NCI-H1092 (cell line): ENCODE measurements at regions not wholly inside any gene's neighbourhood (a gene's known extent, or its start where the extent isn't known, plus 50 kb on each side); places are given as distances from the start of the nearest gene placed in this dataset.

ENCODE experiments used
- DNase-seq: peaks from one replicate; lab custom pipeline; 2025; lab: John Stamatoyannopoulos, UW

- DNase-seq: peak; percentile 19
Measured at GRCh38 chr12:13595536-13596443, 385.6 kb downstream of the GRIN2B start.

GRCh38 chr12:13594731-13595514, 386.5 kb downstream of the GRIN2B start:
- no peak for DNase-seq

GRCh38 chr12:13592063-13592942, 389.1 kb downstream of the GRIN2B start:
- no peak for DNase-seq

DNA sequence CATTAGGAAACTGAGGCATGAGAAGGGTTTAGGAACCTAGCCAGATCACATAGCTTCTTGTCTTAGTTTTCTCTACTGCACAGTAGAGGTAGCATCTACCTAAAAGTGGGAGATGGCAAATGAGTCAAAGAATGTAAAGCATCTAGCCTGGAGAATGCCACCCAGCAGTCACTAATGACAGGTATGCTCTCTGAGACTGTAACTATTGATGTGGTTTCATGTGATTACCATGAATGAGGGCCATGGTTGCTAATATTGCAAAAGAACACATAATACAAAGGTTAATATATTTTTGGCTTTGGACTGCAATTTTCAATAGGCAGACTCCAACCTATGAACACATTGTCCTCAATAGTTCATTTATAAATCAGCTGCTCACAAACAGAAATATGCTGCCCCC, 389.9 kb downstream of the GRIN2B start:
- DNase-seq: no peak

- DNase-seq: no peak
Measured at GRCh38 chr12:13591059-13591458, 390.3 kb downstream of the GRIN2B start.

- DNase-seq: no peak
Measured at GRCh38 chr12:13588574-13588973, 392.0 kb downstream of the EMP1 start.

GRCh38 chr12:13587721-13588390, 391.3 kb downstream of the EMP1 start:
- no peak for DNase-seq

- DNase-seq: no peak
Measured at GRCh38 chr12:13586361-13586760, 389.8 kb downstream of the EMP1 start.

DNA sequence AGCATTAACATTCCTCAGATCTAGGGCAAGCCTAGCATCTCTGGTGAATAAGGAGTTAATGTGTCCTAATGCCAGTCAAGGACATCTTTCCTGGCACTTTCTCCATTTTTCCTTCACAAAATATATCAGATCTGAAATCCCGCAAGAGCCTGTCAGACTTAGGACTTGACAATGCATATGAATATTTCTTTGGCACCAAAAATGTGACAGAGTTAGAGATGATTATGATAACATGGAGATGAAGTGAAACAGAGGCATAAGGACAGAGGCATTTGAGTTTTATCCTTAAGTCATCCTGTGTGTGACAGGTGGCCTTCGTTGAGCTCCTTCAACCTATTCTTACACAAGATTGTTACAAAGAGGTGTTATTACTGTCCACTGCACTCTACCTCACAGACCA, 388.0 kb downstream of the EMP1 start:
- DNase-seq: no peak

DNA sequence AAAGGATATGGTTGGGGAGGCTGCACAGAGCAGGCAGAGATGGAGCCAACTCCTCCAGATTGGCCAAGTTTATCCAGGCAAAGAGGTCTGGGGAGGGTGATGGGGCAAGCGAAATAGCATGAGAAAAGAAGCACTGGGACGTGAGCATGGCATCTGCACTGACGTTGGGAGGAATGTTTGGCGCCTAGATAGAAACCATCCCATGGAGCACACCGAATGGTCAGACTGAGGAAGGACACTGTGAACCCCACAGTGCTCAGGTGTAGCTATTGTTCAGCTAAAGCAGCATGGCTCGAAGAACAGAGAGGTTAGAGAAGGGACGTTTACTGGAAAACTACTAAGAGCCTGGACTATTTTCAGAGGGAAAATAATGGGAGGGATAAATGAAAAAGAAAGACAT, 387.1 kb downstream of the EMP1 start:
- DNase-seq: no peak

GRCh38 chr12:13582421-13582820, 385.9 kb downstream of the EMP1 start:
- no peak for DNase-seq

DNA sequence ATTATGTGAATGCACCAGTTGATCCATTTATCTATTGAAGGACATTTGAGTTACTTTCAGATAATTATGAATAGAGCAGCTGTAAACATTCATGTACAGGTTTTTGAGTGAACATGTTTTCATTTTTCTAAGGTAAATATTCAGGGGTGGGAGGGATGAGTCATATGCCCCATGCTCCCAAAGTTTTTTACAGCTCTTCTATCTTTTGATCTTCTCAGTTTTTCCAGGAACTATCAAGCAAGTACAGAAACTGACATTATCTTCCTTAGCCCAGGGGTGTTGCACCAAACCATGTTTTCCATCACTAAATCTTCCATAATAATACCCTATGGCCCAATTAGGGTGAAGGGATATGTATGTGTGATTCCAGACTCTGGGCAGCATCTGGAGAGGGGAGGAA, 384.5 kb downstream of the EMP1 start:
- no peak for DNase-seq

- DNase-seq: no peak
Measured at GRCh38 chr12:13580206-13580605, 383.7 kb downstream of the EMP1 start.

- DNase-seq: no peak
Measured at GRCh38 chr12:13576935-13577500, 380.5 kb downstream of the EMP1 start.

DNA sequence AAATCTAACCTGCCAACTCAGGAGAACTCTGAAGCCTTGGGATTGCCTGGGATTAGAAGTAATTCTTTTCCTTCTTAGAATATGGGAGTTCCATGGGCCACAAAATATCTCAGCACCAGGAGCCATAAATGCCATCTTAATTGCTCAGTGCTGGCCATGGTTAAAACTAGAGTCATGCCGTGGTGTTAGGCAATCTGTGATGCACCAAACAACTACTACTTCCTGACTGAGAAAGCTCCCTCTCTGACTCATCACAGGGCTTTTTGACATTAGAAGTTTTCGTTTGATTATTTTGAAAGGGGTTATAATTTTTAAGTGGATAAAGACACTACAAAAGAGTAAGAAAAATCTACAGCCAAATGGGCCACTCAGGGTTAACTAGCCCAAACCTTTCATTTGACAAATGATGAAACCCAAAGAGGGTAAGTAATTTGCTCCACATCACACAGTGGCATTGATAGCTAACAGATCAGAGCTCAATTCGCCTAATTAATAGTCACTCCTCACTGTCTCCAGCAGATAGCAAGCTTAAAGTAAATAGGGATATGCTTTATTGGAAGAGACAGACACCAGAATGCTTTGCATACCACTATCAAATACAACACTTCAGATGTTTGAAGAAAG, 377.3 kb downstream of the EMP1 start:
- DNase-seq: no peak

- no peak for DNase-seq
Measured at GRCh38 chr12:13571035-13571434, 374.5 kb downstream of the EMP1 start.

GRCh38 chr12:13570005-13570694, 373.6 kb downstream of the EMP1 start:
- DNase-seq: no peak

DNA sequence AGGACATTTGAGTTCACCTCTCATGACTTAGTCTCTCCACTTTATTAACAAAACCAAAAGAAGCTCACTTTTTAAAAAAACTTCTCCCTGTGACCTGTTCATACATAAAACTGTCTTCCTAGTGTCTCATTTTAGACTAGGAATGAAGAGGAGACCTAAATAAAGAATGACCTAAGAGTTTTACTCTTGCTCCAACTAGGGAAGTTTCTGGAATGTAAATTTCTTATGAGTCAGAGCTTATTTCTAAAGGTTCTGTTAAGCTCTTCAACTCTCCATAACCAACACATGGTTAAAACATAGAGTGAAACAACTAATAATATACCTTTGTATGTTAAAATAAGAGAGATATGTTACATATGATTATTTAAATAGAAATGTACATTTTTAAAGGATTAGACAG, 369.8 kb downstream of the EMP1 start:
- DNase-seq: no peak

- no peak for DNase-seq
Measured at GRCh38 chr12:13564266-13564810, 367.8 kb downstream of the EMP1 start.

- no peak for DNase-seq
Measured at GRCh38 chr12:13563743-13564125, 367.2 kb downstream of the EMP1 start.
